Right lobe of liver (tissue), 6 donors: ENCODE measurements at regions not wholly inside any gene's neighbourhood (a gene's known extent, or its start where the extent isn't known, plus 50 kb on each side); places are given as distances from the start of the nearest gene placed in this dataset.
A peak's percentile ranks its signal among the peaks of the same experiment; 100 is the strongest.

Experiments used
- ATAC-seq, 4 donors: fragments of 200-7000 bp; cut with Tn5 transposase; one replicate each; pipeline ENCODE4 v1.9.1; 2020; ENCODE audit warnings: mild to moderate bottlenecking in 4 of 4, moderate library complexity in 4 of 4
- DNase-seq, 3 donors: peaks; one replicate each; pipeline ENCODE4 v3.0.0-alpha.2; 2020
- H3K27ac ChIP-seq, 3 donors: fragments of 200-600 bp; one replicate each; pipeline ENCODE4 v1.8.0; 2022
- H3K27me3 ChIP-seq, 2 donors: fragments of 200-600 bp; one replicate each; pipeline ENCODE4 v1.8.0; 2022
- H3K36me3 ChIP-seq, 4 donors: fragments of 200-600 bp; sonication (generic) in 1 of 4; one replicate each; pipeline versions ENCODE4 v1.5.1 to v1.8.0; 2017 to 2022; ENCODE audit warnings: control low read depth in 1 of 4
- H3K4me1 ChIP-seq, 4 donors: fragments of 200-600 bp; sonication (generic) in 1 of 4; one replicate each; pipeline versions ENCODE4 v1.5.1 to v1.8.0; 2017 to 2022; ENCODE audit warnings: control low read depth in 1 of 4
- H3K4me3 ChIP-seq, 3 donors: fragments of 200-600 bp; one replicate each; pipeline ENCODE4 v1.8.0; 2022
- H3K9me3 ChIP-seq, 4 donors: fragments of 200-600 bp; sonication (generic) in 1 of 4; one replicate each; pipeline versions ENCODE4 v1.5.1 to v1.8.0; 2017 to 2022; ENCODE audit warnings: control low read depth in 1 of 4
- POLR2A ChIP-seq: fragments of 450-650 bp; IDR thresholded peaks from one replicate; pipeline ENCODE4 v1.6.1; 2017; ENCODE audit warnings: antibody characterized with exemption, mild to moderate bottlenecking
- WGBS: methylation state at CpG from one replicate; pipeline ENCODE4 v1.1.6; 2018; ENCODE audit warnings: low coverage, low lambda C conversion rate; ENCODE audit not compliant: insufficient coverage; ENCODE audit errors: missing lambda C conversion rate; 5-methylcytosine and 5-hydroxymethylcytosine counted together
- intact Hi-C, 2 donors: fragments of 100-400 bp; cut with DNase I; formaldehyde crosslinking; loops; one replicate each; pipeline versions ENCODE4 v1.11.2 to v1.14.1; 2022
- TF ChIP-seq, protein P1 (sequence below), 4 donors: fragments of 200-600 bp in 3 of 4; fragments of 450-650 bp in 1 of 4; IDR thresholded peaks; one replicate each; pipeline versions ENCODE4 v1.5.1 to v1.8.0; 2016 to 2022; ENCODE audit warnings: antibody characterized with exemption in 4 of 4, mild to moderate bottlenecking in 2 of 4
- donor health status: DM: no; HTN: yes; CAD: no.
- donor health status: DM: no; HTN: no; CAD: no.
- donor health status: DM: no; HTN: no; CAD: no.
- donor health status: DM: no; HTN: yes; CAD: no.
- donor health status: DM: no; HTN: yes; CAD: no.

DNA sequence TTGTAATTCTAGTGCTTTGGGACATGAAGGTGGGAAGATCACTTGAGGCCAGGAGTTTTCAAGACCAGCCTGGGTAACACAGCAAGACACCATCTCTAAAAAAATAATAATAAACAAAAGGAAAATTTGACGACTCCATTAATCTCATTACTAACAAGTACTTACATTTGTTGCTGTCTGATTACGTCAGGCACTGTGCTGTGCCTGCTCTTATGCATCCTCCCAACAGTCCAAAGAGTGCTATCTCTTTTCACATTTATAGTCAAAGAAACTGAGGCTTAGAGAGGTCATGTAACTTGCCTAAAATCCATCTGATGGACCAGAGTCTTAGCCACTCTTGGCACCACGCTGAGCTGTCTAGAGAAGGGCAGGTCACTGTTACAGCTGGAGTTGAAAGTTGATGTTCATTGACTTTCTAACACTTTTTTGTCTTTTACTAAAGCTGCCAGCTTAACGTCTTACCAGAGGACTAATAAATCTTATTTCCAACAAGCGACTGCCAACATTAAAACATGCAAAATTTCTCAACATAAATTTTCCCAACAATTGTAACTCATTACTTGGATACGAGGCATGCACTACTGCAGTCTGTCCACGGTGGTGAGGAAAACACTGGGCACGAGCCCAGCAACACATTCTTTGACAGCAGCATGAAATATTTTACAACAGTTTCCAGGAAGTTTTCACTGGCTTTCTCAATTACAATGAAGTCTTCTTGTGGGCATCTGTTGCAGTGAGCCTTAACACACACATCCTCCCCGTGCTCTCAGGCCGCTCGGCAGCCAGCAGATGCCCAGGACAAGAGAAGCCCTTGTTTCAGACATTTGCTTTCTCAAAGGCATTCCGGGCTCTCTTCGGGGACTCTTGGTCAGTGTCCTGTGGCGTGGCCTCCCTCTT is 262.9 kb upstream of the PROX1 start:
- Histone ChIP-seq H3K27me3 (no peaks in the 10 kb centered on the region), H3K4me1 (peaks cover 0 to 28% (median 11%) of the 10 kb centered on the region in 4 donors), H3K27ac (peak overlapping the region in 2 of 3 donors; percentile 56 to 61), H3K4me3 (no peak overlapping the region), H3K9me3 (no peaks in the 10 kb centered on the region), H3K36me3 (no peaks in the 10 kb centered on the region)
- 23% methylated on average over 13 of the region's 14 CpGs for WGBS
- intact Hi-C loops = no loop called here
- ATAC-seq (peak; percentile 60 to 78 (median 66)), DNase-seq (peak; percentile 57 to 69 (median 66))
- TF ChIP-seq, protein P1, sequence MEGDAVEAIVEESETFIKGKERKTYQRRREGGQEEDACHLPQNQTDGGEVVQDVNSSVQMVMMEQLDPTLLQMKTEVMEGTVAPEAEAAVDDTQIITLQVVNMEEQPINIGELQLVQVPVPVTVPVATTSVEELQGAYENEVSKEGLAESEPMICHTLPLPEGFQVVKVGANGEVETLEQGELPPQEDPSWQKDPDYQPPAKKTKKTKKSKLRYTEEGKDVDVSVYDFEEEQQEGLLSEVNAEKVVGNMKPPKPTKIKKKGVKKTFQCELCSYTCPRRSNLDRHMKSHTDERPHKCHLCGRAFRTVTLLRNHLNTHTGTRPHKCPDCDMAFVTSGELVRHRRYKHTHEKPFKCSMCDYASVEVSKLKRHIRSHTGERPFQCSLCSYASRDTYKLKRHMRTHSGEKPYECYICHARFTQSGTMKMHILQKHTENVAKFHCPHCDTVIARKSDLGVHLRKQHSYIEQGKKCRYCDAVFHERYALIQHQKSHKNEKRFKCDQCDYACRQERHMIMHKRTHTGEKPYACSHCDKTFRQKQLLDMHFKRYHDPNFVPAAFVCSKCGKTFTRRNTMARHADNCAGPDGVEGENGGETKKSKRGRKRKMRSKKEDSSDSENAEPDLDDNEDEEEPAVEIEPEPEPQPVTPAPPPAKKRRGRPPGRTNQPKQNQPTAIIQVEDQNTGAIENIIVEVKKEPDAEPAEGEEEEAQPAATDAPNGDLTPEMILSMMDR (IDR thresholded peaks at IDR 0.05) = peak in 1 of 4 donors; percentile 32
- no peak for TF ChIP-seq POLR2A

DNA sequence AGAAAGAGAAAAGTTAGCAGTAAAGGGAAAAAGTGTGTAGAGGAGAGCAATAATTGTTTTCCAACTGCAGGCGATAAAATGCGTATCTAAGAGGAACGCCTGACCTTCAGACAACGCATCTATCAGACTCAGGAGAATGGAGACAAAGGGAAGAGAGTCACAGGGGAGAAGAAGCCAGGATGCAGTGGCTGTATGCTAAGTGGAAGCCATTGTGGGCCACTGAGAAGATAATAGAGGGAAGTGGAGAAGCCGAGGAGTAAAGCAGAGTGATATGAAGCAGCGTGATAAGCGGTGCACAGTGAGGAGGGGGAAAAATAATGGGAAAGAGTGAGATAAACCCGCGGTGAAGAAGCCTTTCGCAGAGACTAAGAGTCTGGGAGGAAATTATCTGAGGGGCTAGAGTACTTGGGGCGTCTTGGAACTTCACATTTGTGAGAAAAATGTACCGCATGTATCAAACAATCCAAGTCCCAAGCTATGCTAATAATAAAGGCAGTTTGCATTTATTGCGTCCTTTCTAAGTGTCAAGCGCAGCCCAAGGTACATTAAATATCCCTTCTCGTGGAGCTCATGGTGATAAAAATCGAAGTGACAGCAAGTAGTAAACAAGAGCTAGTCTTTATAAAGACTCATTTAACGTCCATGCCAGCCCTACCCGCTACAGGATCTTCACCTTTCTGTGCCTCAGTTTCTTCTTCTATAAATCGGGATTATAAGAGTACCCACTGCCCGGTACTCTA is 259.8 kb upstream of the PROX1 start:
- DNase-seq (no peak), ATAC-seq (no peak)
- Histone ChIP-seq H3K36me3 (no peaks in the 10 kb centered on the region), H3K27ac (peak overlapping the region in 2 of 3 donors; percentile 68 to 94), H3K27me3 (no peaks in the 10 kb centered on the region), H3K9me3 (no peaks in the 10 kb centered on the region), H3K4me3 (no peak overlapping the region), H3K4me1 (peaks cover 0 to 39% (median 11%) of the 10 kb centered on the region in 4 donors)
- intact Hi-C loops = no loop called here
- TF ChIP-seq, protein P1 (IDR thresholded peaks at IDR 0.05) = no peak
- no peak for TF ChIP-seq POLR2A
- WGBS = 73% methylated on average over 20 of the region's 20 CpGs

DNA sequence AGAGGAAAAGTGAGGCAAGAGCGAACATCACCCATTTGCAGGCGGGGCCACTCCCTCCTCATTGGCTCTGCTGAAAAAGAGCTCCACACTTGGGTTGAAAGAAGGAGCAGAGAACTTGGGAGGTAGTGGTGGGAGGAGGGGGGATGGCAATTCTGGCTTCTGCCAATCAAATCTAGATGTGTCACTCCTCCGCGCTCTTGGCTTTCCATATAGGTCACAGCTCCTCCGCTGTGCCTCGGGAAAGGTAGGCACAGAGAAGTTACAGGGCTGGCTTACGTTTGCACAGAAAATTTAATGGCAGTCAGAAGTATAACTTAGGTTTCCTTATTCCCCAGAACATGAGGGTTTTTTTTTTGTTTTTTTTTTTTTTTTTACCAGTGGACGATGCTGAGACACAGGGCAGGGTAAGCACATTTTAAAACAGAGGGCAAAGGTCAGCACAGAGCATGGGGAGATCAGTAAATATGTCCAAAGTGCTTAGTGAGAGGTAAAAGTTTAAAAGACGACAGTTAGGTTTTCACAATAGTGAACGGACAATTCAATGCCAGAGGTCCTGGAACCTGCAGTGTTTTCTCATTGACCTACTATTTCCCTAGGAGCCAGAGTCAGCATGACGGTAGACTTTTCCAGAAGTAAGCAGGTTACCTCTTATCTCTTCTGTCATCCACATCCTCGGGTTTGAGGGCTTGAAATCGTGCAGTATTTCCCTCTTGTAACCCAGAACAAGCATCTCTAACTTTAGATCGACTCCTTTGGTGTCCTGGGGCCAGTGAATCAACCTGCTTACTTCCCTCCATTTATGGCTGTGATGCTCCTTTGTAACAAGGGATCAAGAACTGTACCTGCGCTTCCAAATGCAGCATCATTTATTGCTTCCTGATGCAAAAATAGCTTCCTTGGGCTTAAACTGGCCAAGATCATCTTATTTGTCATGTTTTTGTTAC is 258.9 kb upstream of the PROX1 start:
- DNase-seq = peak in 1 of 3 donors; percentile 76
- 34% methylated on average over 13 of the region's 15 CpGs for WGBS

More for the DNA sequence above, 258.9 kb upstream of the PROX1 start:
- H3K9me3 ChIP-seq = no peaks in the 10 kb centered on the region
- ATAC-seq = peak; percentile 84 to 94 (median 87)
- peaks cover 0 to 47% (median 15%) of the 10 kb centered on the region in 4 donors for H3K4me1 ChIP-seq
- intact Hi-C loops = no loop called here
- no peaks in the 10 kb centered on the region for H3K27me3 ChIP-seq
- no peak overlapping the region for H3K4me3 ChIP-seq
- no peaks in the 10 kb centered on the region for H3K36me3 ChIP-seq
- TF ChIP-seq, protein P1 (IDR thresholded peaks at IDR 0.05) = no peak
- TF ChIP-seq POLR2A = no peak
- H3K27ac ChIP-seq = peak overlapping the region; percentile 50 to 94 (median 90)
